Breast epithelium (tissue), 4 donors: ENCODE measurements at regions not wholly inside any gene's neighbourhood (a gene's known extent, or its start where the extent isn't known, plus 50 kb on each side); places are given as distances from the start of the nearest gene placed in this dataset.

Experiments
- DNase-seq, 2 donors: peaks; one replicate each; pipeline ENCODE4 v3.0.0-alpha.2; 2019; ENCODE audit warnings: low spot score in 2 of 2
- H3K27ac ChIP-seq, 2 donors: fragments of 200-600 bp; sonication (generic) in 1 of 2; one replicate each; pipeline ENCODE4 v1.5.1; 2016 to 2019; ENCODE audit warnings: mild to moderate bottlenecking in 1 of 2
- H3K27me3 ChIP-seq, 2 donors: fragments of 200-600 bp; sonication (generic) in 1 of 2; one replicate each; pipeline versions ENCODE4 v1.5.1 to v1.6.0; 2017 to 2019; ENCODE audit warnings: control low read depth in 1 of 2, mild to moderate bottlenecking in 1 of 2
- H3K36me3 ChIP-seq: fragments of 200-600 bp; one replicate; pipeline ENCODE4 v1.5.1; 2019
- H3K4me1 ChIP-seq, 2 donors: fragments of 200-600 bp; sonication (generic); one replicate each; pipeline ENCODE4 v1.5.1; 2016 to 2019; ENCODE audit warnings: control low read depth in 1 of 2
- H3K4me3 ChIP-seq, 3 donors: fragments of 200-600 bp; sonication (generic); 1 replicate in 2 of 3; 2 replicates in 1 of 3; pipeline ENCODE4 v1.5.1; 2016 to 2019; ENCODE audit warnings: mild to moderate bottlenecking in 3 of 3, moderate library complexity in 2 of 3
- H3K9me3 ChIP-seq, 2 donors: fragments of 200-600 bp; sonication (generic) in 1 of 2; one replicate each; pipeline ENCODE4 v1.5.1; 2016 to 2019; ENCODE audit warnings: control low read depth in 1 of 2
- CTCF ChIP-seq, 3 donors: fragments of 450-650 bp; IDR thresholded peaks; one replicate each; pipeline ENCODE4 v1.5.1; 2016 to 2017; ENCODE audit warnings: antibody characterized with exemption in 3 of 3, mild to moderate bottlenecking in 3 of 3, moderate library complexity in 3 of 3
- POLR2A ChIP-seq: fragments of 450-650 bp; IDR thresholded peaks from one replicate; pipeline ENCODE4 v1.6.1; 2016; ENCODE audit warnings: antibody characterized with exemption, mild to moderate bottlenecking, moderate library complexity
- POLR2AphosphoS5 ChIP-seq, 3 donors: sonication (generic); formaldehyde crosslinking; IDR thresholded peaks; one replicate each; pipeline ENCODE4 v1.6.1; 2017; ENCODE audit warnings: antibody characterized with exemption in 3 of 3
- intact Hi-C: fragments of 100-400 bp; cut with DNase I; formaldehyde crosslinking; loops from one replicate; pipeline ENCODE4 v1.15.1; 2023; ENCODE audit warnings: low total_unique reads

DNA sequence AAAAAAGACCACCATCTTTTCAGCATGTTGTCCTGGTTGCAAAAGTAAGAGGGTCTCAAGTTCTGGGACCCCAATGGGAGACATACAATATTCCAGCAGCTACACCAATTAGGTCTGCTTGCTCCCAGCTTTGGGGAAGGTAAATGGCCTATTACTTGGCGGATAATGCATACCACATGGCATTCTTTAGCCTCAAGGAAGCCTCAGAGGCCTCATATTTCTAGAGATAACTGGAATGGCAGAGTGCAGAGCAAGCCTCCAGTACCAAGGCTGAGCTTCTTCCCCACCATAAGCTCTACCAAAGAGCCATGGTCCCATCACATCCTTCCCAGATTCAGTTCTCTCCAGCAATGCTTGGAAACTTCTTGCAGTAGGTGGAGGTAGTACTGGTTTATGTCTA is 493.8 kb downstream of the SHQ1 start:
- no peak for DNase-seq
- no peaks in the 10 kb centered on the region for H3K36me3 ChIP-seq
- TF ChIP-seq POLR2A (no peak), POLR2AphosphoS5 (IDR thresholded peaks at IDR 0.05) (no peak), CTCF (IDR thresholded peaks at IDR 0.05) (no peak)
- no peaks in the 10 kb centered on the region for H3K27me3 ChIP-seq
- H3K27ac ChIP-seq, result no peak overlapping the region
- no peaks in the 10 kb centered on the region for H3K4me1 ChIP-seq
- no peaks in the 10 kb centered on the region for H3K9me3 ChIP-seq
- intact Hi-C loops, result no loop called here
- H3K4me3 ChIP-seq, result no peak overlapping the region

DNA sequence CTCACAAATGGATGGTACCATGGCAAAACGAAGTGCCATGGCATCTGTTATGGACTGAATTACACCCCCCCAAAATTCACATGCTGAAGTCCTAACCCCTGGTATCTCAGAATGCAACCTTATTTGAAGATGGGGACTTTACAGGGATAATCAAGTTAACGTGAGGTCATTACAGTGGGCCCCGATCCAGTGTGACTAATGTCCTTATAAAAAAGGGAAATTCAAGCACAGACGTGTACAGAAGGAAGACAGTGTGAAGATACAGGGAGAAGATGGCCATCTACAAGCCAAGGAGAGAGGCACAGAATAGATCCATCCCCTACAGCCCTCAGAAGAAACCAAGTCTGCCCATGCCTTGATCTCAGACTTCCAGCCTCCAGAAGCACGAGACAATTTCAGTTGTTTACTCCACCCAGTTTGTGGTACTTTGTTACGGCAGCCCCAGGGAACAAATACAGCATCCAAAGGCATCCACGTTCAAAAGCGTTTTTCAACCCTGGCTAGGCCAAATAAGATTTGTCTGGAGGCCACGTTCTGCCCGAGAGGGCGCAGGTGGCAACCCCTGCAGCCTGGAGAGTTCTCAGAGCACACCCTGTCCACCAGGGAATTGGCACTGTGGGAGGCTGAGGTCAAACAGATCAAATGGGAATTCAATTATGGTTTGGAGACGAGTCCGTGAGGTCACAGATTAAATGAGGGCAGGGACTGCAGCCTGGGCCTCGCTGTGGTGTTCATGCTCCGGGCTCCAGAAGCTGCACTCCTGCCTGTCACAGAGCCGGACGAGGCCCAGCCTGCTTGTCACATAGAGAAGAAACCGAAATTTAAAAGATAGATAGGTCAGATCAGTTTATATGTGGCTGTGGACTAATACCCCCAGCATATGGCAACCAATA is 494.8 kb downstream of the SHQ1 start:
- H3K27me3 ChIP-seq, result no peaks in the 10 kb centered on the region
- no peak for DNase-seq
- no peaks in the 10 kb centered on the region for H3K36me3 ChIP-seq
- H3K27ac ChIP-seq, result no peak overlapping the region
- TF ChIP-seq POLR2A, result no peak
- TF ChIP-seq POLR2AphosphoS5 (IDR thresholded peaks at IDR 0.05), result no peak
- no peak for TF ChIP-seq CTCF (IDR thresholded peaks at IDR 0.05)
- no peaks in the 10 kb centered on the region for H3K4me1 ChIP-seq
- intact Hi-C loops, result no loop called here
- H3K4me3 ChIP-seq, result no peak overlapping the region
- H3K9me3 ChIP-seq, result no peaks in the 10 kb centered on the region

GRCh38 chr3:72352176-72352575 is 496.1 kb downstream of the SHQ1 start:
- Histone ChIP-seq H3K4me1 (peaks cover 0 to 5% of the 10 kb centered on the region in 2 donors), H3K27ac (no peak overlapping the region), H3K4me3 (no peak overlapping the region), H3K9me3 (no peaks in the 10 kb centered on the region), H3K27me3 (no peaks in the 10 kb centered on the region), H3K36me3 (no peaks in the 10 kb centered on the region)
- DNase-seq, result no peak
- intact Hi-C loops, result no loop called here
- no peak for TF ChIP-seq POLR2A
- no peak for TF ChIP-seq CTCF (IDR thresholded peaks at IDR 0.05)
- no peak for TF ChIP-seq POLR2AphosphoS5 (IDR thresholded peaks at IDR 0.05)

GRCh38 chr3:72351536-72351935 is 496.7 kb downstream of the SHQ1 start:
- no peaks in the 10 kb centered on the region for H3K27me3 ChIP-seq
- TF ChIP-seq POLR2A, result no peak
- TF ChIP-seq POLR2AphosphoS5 (IDR thresholded peaks at IDR 0.05), result no peak
- TF ChIP-seq CTCF (IDR thresholded peaks at IDR 0.05), result no peak
- H3K9me3 ChIP-seq, result no peaks in the 10 kb centered on the region
- no peak overlapping the region for H3K4me3 ChIP-seq
- no peak overlapping the region for H3K27ac ChIP-seq
- H3K36me3 ChIP-seq, result no peaks in the 10 kb centered on the region
- intact Hi-C loops, result no loop called here
- no peak for DNase-seq
- peaks cover 0 to 5% of the 10 kb centered on the region in 2 donors for H3K4me1 ChIP-seq

DNA sequence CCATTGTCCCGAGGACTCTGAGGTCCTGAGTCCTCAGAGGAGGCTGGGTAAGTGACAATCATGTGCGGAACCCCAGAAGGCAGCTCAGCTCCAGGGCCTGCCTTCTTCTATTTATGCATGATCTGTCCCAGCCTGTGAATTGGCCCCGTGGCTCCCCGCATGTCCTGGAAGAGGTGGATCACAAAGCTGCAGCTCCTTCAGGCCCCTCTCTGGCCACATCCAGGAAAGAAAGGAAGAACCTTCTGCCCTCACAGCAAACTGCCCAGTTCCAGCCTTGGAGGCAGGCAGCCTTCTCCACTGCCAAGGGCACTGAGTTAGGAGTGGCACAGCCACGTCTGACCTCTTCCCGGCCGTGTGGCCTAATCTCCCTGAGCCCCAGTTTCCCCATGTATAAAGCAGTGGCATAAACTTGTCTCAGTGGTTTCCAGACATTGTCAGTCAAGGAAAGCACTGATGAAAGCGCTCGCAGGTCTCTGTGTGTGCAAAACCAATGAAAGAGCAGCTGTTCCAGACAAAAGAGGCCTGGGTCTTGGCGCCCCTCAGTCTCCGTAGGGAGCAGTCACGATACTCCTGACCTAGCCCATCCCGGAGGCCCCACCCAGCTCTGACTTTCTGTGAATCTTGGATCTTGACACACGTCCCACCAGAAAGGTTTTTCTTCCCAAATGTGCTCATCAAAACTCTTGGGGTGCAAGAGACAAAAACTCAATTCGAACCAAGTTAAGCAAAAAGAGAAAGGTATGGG is 497.3 kb downstream of the SHQ1 start:
- TF ChIP-seq CTCF (IDR thresholded peaks at IDR 0.05) (no peak), POLR2A (no peak), POLR2AphosphoS5 (IDR thresholded peaks at IDR 0.05) (no peak)
- Histone ChIP-seq H3K27me3 (no peaks in the 10 kb centered on the region), H3K4me1 (peaks cover 0 to 5% of the 10 kb centered on the region in 2 donors), H3K9me3 (no peaks in the 10 kb centered on the region), H3K4me3 (no peak overlapping the region), H3K27ac (no peak overlapping the region), H3K36me3 (no peaks in the 10 kb centered on the region)
- DNase-seq, result no peak
- intact Hi-C loops, result no loop called here
